Dedifferentiated amniotic fluid mesenchymal stem cell (primary cell): ENCODE measurements at regions not wholly inside any gene's neighbourhood (a gene's known extent, or its start where the extent isn't known, plus 50 kb on each side); places are given as distances from the start of the nearest gene placed in this dataset.
"Not testable (repeated sequence)": the region's sequence is repeated elsewhere in the genome, so short reads cannot be mapped to it uniquely, and the experiment has no call there.

ENCODE experiments used
- DNase-seq: peaks from one replicate; pipeline ENCODE4 v3.0.0-alpha.2; 2016; ENCODE audit errors: extremely low spot score

DNA sequence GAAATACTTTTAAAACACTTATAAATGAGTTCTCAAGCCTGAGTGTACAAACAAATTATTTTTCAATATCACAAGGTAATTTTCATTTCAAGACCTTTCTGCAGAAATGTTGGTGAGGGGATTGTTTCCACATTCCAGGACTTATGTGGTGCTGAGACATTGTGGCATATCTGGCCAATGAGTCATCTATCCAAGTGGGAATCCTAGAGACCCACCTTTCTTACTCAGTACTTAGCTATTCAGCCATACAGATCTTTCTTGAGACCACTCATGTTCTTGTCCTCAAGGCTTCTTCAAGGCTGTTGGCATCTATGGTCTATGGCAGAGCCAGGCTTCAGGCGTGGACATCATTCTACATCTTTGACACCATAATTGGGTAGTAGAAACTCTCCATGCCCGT, 225.4 kb downstream of the DKK1 start:
- no peak for DNase-seq

DNA sequence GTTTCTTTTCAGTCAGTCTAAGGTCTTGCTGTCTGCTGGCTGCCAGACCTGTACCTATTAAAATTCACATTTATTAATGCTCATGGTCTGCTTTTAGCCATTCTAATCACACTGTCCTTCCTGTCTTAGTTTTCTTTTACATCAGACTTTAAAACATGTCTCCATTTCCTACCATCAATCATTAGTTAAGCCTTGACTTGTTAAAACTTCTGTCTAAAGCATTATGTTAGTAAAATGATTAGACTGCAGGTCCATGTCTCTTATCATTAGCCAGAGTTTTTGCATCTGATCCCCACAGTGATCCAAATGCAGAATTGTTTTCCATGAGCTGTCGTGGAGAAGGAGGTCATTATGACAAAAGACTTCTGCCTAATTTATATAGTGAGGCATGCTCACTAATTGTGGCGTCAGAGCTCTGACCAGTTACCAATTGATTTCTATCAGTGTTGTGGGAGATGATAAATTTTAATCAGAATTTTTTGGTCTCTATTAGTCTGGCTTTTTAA, 226.5 kb downstream of the DKK1 start:
- DNase-seq = no peak

DNA sequence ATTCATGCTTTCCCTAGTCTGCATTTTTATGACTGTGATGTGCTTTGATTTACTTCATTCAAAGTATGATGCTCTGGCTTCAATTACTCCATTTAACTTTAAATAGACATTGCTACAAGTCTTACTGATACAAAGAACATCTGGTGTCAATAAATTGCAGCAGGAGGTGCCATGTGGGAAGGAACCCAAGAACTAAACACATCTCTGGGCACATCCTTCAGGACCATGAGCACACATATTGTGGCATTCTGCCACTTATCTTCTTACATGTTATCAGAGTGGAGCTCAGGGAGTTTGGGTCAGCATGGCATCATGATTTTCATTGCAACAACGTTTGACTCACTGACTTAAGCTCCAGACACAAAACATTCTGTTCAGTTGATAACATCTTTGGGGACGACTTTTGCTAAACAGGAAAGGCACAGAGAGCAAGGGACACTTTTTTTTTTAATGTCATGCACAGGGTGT, 227.0 kb downstream of the DKK1 start:
- no peak for DNase-seq

DNA sequence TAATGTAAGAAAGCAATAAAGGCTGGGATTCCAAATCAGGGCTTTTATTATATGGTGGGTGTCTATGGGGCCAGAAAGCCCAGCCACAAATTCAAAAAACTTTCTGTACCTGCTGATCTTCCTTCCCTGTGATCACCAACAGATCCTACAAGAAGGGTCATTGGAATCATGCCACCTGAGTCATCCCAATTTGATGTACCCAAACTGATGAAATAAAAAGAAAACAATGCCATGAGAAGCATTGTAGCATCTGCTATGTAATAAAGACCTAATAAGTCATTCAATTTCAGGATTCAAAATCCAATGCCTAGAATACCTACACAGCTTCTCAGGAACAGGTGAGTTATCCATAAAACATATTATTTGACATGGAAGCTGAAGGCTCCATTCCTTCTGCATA, 228.8 kb downstream of the DKK1 start:
- no peak for DNase-seq

DNA sequence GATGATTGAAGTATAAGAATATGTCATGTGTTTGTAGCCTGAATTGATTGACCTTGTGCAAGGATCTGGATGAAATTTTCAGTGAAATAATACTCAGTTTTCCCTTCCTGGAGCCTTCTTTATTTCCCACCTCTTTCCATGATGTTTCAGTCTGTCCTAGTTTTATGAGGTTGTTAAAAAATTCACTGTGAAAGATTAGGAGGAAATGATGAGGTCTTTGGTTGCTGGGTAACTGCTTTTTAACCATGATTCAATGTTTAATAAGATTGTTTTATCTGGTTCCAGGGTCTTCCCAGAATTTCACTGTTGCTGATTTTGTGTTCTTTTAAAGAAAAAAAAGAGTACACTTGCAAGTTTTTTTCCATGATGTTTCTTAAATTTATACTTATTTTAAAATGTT, 221.5 kb downstream of the MBL2 start:
- no peak for DNase-seq

DNA sequence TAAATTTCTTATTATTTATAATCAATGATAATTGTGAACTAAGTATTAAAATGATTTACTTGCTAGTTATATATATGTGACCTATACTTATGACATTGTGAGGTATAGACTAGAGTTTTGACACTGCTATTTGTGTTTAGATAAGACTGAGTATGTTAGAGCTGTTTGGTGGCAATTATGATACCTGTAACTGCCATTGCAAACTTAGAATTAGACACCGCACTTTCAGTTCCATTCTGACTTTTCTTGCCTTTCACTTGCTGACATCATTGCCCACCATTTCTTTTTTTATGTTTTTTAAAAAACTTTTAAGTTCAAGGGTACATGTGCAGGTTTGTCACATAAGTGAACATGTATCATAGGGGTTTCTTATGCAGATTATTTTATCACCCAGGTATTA, 214.5 kb downstream of the MBL2 start:
- no peak for DNase-seq

DNA sequence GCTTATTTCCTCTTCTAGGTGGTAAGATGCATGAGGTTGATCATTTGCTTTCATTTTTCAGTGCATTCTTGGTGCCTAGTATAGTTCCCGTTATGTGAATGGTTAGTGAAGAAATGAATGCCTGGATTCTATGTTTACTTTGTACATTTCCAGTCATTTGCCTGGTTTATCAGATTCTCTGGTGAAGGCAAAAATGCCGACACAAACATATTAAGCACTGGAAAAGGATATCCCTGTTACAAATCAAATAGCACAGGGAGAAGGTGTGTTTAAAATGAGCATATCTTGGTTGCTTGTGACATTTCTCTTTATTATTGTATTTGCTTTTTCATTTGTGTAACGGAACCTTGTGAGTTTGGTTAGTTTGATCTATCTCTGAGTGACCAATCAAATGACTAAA, 211.3 kb downstream of the MBL2 start:
- DNase-seq = no peak

DNA sequence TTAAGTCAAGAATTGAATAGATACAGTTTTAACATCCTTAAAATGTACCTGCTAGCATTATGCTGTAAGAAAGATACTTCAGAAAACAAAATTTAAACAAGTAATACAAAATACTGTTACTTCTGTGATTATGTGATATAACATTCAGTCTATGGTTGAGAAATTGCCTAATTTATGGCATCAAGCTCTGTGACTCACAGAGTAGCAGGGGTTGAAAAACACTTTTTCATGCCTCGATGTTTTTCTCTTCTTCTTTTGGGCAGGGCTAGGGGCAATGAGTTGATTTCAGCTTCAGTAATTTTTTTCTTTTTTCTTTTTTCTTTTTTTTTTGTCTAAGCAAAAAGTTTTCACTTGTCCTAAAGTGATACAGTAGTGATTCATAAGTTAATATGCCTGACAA, 209.2 kb downstream of the MBL2 start:
- no peak for DNase-seq

DNA sequence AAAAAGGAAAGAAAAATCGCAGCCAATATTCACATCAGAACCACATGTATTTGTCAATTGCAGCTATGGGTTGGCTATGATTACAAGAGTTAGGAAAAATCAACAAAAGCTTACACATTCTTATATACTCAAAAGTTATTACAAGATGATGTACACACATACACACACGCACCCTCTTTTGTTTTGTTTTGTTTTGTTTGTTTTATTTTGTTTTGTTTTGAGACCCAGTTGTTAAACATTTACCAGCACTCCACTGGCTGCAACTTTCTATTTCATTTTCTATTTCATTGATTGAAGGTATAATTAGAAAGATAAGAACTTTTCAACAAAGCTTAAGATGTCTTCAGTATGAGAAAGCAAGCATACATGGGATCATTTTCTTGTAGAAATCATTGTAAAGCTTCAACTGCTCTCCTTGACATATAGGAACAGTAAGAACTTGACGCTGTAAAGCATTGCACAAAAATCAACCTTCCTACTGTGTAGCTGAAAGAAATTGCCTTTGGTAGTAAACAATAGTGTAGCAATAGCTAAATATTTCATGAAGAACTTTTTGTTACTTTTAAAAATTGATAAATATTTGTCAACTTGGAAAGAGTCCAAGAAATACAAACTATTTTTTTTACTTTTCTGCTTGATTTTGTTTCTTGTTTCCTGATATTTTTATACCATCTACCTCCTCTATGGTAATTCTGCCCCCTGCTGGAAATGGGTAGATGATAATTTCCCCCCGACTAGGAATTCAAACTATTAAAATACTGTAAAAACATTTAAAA, 205.9 kb downstream of the MBL2 start:
- DNase-seq = peak; percentile 85

DNA sequence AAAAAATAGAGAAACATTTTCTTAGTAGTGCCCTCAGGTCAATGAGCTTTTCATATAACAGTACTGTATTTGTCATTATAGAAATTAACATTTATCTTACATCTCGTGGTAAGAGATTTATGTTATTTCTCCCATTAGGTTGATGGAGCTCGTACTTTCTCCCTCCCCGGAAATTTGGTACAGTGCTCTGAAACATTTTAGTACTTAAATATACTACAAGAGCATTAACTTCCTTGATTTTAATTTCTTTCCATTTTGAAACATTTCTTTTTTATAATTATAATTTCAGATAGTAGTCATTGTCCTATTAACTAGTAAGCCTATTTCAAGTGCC, 205.4 kb downstream of the MBL2 start:
- DNase-seq = no peak

DNA sequence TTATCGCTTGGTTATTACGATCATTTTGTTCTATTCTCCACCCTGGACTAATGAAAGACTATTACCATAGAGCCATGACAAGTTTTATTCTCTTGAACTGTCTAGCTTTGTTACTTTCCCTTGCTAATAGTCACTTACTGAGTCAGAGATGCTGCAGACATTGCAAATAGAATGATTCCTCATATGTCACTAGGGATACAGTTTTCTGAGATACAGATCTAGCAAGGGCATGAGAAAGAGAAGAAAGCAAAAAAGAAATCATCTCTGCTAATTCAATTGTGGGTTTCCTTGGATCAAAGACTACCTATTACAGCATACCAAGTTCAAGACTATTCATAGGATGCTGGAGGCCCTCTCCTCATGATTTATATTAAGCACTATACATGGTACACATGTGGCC, 204.3 kb downstream of the MBL2 start:
- no peak for DNase-seq

DNA sequence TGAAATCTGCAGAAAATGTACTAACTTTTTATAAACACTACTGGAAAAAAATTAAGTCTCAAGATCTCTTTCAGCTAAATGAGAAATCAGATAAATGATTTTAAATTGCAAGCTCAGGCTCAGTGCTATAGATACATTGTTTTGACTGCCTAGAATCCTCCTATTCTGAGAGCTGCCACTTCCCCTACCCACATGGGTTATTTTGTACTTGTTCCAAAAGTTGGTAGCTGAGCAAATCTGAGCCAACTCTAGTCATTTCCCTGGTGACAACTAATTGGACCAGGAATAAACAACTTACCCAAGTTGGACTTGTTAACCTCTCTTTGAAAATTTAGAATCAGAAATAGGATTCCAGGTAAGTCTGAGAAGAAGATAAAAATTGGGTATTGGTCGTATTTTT, 202.1 kb downstream of the MBL2 start:
- DNase-seq = no peak

DNA sequence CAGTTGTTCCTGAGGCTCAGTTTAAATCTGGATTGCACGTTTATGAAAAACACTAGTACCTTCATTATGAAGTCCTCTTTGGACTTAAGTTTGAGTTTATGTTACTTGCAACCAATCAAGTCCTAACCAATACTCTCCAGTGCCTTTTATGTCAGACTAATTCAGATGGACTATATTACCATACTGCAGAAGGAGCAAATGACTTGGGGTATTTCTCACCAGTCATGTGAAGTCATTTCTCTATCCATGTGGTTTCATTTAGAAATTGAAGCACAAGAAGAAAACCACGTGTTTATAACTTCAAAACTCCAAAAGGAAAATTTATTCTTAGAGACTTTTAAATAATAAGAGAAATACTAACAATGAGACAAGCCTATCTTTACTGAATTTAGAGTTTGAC, 201.6 kb downstream of the MBL2 start:
- DNase-seq = no peak

DNA sequence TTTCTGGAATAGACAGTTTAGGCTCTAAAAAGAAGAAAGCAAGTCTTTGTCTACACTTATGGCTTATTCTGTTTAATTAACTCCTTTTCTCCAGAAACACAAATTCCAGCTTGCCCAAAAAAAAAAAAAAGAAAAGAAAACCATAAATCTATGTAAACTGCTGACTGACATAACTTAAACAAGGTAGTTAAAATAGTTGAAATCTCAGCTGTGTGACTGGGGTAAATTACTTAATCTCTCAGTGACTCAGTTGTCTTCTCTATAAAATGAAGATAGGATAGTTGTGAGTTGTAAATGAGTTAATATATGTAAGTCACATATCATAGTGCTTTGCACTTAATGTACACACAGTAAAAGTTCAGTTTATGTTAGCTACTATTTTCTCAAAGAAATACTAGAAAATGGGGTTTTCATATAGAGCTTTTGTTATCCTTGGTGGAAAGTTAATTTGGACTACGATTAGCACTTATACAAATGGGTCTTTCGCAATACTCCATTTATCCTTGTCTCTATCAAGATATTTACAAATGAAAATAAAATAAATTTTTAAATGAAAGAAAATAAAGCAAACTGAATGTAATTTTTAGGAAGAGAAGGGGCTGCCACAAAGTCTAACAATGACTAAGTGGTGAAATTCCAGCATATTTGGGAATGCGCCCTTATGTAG, 200.9 kb downstream of the MBL2 start:
- DNase-seq = no peak

DNA sequence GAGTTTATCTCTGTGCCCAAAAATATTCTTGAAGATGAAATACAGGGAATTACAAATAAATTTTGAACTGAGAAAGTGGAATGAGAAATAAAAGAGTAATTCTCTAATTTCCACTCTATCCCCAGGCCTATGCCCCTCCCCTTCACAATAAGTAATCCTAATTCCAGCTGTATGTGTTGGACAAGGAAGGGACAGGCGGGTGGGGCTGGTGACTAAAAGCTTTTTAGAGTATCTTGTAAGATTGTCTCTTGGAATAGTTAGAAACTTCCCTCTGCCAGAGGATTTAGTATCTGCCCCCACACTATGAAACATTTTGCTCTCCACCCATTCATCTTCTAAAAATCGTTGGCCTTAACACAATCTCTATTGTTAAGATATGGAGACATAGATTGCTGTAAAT, 199.2 kb downstream of the MBL2 start:
- DNase-seq = no peak

DNA sequence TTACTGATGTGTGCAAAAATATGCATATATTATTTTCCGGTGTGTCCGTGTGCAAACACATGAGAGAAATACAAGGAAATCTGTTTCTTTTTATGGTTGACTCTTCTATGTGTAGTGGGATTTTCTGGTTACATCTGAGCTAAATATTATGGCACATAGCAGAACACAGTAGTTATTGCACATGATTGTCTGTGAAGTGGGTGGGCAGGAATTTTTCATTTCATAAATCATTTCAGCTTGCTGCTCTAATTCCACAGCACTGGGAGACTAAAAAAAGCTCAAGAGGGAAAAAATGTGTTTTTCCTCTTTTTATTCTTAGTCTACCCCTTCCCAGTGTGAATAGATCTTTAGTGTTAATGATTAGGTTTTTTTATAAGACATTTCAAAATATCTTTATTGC, 197.9 kb downstream of the MBL2 start:
- no peak for DNase-seq

DNA sequence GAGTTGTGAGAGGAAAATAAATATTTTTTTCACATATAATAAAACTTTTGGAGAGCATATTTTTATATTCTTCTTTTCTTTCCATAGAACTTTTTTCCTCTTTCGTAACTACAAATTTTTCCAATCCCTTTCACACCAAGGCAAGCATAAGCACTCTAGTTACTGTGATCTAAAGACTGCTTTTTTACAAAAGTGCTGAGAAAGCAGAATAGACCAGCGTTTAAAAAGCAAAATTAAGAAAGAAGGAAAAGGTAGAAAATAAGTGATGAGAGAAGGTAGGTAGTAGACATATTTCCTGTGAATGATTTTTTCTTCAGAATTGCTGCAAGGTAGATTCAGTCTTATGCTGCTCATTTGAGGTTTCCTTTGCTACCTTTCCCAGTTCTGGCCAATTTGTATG, 195.5 kb downstream of the MBL2 start:
- DNase-seq = no peak

DNA sequence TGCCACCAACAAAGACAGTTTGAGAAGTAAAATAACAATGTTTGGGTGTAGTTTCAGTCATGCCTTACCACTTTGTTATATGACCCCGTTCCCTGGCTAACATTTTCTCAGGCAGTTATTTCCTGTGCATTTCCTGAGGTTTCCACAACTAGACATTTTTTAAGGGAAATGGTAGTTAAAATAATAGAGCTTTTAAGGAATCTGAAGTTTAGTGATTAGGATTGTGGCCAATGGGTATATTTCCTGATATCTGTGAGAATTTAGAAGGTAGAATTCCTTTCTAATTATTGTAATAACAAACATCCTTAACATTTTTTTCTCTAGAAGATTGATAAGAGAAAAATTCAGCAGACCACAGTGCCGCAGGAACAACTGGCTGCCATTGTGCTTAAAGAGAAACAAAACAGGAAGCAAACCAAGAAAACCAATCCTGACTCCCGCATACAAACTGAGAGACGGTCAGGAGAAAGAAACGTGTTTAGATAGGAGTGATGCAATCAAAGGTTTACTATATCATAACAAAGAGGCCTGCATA, 193.6 kb downstream of the MBL2 start:
- DNase-seq = peak; percentile 33

DNA sequence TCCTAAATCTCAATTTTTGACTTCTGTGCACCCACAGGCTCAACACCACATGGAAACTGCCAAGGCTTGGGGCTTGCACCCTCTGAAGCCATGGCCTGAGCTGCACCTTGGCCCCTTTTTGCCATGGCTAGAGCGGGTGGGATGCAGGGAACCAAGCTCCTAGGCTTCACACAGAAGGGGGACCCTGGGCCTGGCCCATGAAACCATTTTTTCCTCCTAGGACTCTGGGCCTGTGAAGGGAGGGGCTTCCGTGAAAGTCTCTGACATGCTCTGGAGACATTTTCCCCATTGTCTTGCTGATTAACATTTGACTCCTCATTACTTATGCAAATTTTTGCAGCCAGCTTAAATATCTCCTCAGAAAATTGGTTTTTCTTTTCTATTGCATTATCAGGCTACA, 190.9 kb downstream of the MBL2 start:
- not testable (repeated sequence) for DNase-seq

DNA sequence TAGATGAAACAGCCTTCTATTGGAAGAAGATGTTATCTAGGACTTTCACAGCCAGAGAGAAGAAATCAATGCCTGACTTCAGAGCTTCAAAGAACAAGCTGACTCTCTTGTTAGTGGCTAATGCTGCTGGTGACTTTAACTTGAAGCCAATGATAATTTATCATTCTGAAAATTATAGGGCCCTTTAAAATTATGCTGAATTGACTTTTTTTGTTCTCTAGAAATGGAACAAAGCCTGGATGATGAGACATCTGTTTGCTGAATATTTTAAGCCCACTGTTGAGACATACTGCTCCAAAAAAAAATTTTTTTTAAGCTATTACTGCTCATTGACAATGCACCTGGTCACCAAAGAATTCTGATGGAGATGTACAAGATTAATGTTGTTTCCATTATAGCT, 189.2 kb downstream of the MBL2 start:
- DNase-seq = no peak

DNA sequence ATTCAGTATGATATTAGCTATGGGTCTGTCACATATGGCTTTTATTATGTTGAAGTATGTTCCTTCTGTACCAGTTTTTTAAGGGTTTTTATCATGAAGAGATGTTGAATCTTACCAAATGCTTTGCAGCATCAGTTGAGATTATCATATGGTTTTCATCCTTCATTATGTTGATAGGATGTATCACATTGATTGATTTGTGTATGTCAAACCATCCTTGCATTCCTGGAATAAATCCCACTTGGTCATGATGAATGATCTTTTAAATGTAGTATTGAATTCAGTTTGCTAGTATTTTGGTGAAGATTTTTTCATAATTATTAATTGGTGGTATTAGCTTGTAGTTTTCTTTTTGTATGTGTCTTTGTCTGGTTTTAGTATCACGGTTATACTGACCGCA, 185.9 kb downstream of the MBL2 start:
- DNase-seq = no peak

DNA sequence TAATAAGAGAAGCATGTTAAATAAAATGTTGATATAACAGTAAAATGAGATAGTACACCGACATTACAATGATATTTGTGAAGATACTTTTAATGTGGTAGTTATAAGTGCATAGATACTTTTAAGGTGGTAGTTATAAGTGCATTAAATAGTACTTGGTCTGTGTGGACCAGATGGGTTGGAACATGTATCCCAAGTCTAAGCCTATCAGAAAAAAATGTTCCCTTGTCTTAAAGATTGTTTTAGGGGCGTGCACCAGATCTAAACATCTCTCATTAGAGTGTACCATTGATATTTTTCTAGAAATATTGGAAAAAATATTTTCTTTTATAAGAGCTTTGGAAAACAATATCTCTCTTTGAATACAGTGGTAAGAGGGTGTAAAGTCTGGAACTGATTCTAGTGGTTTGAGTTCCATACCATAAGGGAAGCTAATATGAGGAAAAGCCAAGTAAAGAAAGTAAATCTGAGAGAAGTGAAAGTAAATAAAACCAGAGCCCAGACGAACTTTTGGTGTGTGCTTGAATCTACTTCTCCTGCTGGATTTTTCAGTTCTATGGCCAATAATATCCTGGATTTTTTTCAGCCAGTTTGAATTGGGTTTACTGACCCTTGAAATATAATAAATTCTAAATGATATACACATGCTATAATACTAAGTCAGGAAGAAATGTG, 175.3 kb downstream of the MBL2 start:
- DNase-seq = no peak

DNA sequence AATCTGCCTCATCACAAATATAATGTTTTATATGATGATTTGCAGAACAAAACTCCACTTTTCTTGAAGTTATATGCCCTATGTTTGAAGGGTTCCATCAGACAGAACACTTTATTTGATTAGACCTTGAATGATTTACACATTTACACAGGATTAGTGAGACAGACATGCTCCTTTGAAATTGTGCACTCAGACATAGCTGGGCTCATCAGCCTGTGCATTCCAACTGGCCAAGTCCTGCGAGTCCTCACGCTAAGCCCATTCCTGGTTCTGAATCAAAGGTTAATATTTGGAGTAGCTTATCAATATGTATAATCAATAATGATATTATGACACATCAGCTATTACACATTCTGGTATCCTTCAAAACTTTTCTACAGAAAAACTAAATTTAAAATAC, 173.6 kb downstream of the MBL2 start:
- no peak for DNase-seq
